HG03457 (cell line): ENCODE measurements at regions not wholly inside any gene's neighbourhood (a gene's known extent, or its start where the extent isn't known, plus 50 kb on each side); places are given as distances from the start of the nearest gene placed in this dataset.
"Not testable (repeated sequence)": the region's sequence is repeated elsewhere in the genome, so short reads cannot be mapped to it uniquely, and the experiment has no call there.

Source experiments
- ATAC-seq: cut with Tn5 transposase; IDR thresholded peaks from one replicate; pipeline ENCODE4 v1.9.1; 2021; ENCODE audit warnings: moderate number of reproducible peaks; ENCODE audit not compliant: unreplicated experiment

DNA sequence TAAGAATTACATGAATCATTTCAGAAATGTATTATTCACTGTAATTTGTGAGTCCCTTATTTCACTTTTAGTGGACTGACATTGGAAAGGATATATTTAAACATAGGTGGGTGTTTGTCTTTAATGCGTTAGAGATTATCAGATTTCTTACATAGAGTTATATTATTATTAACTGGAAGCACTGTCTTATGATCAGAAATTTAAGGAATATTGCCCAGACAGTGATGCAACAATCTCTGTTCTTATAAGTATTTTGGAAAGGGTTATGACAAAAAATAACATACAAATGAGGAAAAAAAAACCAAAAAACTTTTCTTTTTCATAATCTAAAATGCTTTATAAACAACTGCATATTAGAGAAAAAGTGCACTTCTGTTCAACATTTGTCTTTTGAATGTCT is 836.6 kb downstream of the SLC6A15 start:
- ATAC-seq: no peak

DNA sequence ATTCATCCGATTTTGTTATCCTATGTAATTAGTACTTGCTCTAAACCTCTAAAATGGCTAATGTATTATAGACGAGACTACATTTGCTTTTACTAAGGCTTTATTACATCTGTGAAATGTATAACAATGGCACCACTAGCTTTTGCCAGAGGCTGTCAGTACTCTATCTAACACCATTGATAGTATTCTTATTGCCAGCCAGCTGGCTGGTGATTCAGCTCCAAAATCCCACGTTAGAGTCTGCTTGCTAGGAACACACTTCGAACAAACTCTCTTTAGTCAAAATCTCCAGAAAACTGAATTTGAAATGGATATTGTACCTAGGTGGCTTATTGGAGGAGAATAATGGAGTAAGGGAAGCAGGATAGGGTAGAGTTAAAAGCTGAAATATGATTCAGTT is 839.2 kb downstream of the SLC6A15 start:
- ATAC-seq: no peak

GRCh38 chr12:84072961-84073360 is 839.6 kb downstream of the SLC6A15 start:
- ATAC-seq: no peak

DNA sequence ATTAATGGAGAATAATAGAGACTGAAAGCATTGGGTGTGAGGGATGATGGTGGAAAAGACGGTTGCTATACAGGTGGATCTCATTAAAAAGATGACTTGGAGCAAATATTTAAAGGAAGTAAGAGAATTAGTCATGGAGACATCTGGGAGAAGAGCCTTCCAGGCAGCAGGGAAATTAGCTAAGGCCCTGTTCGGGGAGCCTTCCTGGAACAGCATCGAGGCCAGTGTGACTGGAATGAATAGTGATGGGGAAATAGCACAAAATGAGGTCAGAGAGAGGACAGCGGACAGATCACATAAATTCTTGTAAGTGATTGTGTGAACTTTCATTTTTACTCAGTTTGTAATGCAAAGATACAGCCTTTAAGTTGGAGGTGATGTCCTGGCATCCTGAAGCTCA is 842.3 kb downstream of the SLC6A15 start:
- no peak for ATAC-seq

GRCh38 chr12:84069699-84070098 is 842.9 kb downstream of the SLC6A15 start:
- ATAC-seq: no peak

DNA sequence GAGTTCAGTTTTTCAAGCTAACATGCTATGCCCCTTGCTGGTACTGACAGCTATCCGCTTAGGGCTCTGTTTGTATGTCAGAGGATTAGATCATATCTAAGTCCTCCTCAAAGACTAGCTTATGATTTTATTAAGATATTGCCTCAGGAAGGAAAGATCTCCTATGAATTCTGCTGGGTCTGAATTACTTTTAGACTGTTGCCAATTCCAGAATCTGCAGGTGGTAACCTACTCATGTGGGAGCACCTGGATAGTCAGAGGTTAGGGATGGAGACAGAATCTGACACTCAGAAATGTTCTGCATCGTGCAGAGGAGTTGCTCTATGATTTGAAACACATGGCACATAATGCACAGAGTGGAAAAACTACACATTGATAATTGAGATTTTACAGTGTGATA is 843.4 kb downstream of the SLC6A15 start:
- no peak for ATAC-seq

GRCh38 chr12:84058136-84058535 is 854.5 kb downstream of the SLC6A15 start:
- ATAC-seq: no peak

- ATAC-seq: no peak
Observed at GRCh38 chr12:84054811-84055210, 857.8 kb downstream of the SLC6A15 start.

DNA sequence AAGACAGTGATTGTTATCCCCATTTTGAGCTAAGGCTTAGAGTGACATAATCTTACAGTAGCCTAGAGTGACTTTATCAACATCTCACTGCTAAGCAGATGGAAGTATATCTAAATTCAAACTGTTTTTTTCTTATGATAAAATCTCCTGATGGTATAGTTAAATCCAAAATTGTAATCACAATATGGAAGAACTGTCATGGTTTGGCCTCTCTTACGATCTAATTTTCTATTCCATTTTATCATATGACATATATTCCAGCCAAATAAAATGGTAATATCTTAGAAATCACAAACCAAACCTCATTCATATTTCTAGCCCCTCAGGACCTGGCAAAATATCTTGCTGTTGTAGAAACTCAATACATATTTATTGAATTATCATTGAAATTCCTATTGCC is 864.7 kb downstream of the SLC6A15 start:
- no peak for ATAC-seq

- ATAC-seq: no peak
Observed at GRCh38 chr12:84046859-84047258, 865.7 kb downstream of the SLC6A15 start.

DNA sequence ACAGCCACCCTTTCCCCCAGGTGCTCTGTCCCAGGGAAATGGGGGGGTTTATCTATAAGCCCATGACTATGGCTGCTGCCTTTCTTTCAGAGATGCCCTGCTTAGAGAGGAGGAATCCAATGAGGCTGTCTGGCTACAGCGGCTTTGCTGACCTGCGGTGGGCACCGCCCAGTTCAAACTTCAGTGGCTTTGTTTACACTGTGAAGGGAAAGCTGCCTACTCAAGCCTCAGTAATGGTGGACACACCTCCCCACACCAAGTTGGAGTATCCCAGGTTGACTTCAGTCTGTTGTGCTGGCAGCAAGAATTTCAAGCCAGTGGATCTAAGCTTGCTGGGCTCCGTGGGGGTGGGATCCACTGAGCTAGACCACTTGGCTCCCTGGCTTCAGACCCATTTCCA is 869.2 kb downstream of the SLC6A15 start:
- no peak for ATAC-seq

GRCh38 chr12:84038242-84038641 is 874.4 kb downstream of the SLC6A15 start:
- no peak for ATAC-seq

- ATAC-seq: no peak
Observed at GRCh38 chr12:84036912-84037311, 875.7 kb downstream of the SLC6A15 start.

- ATAC-seq: no peak
Observed at GRCh38 chr12:84035766-84036165, 876.8 kb downstream of the SLC6A15 start.

DNA sequence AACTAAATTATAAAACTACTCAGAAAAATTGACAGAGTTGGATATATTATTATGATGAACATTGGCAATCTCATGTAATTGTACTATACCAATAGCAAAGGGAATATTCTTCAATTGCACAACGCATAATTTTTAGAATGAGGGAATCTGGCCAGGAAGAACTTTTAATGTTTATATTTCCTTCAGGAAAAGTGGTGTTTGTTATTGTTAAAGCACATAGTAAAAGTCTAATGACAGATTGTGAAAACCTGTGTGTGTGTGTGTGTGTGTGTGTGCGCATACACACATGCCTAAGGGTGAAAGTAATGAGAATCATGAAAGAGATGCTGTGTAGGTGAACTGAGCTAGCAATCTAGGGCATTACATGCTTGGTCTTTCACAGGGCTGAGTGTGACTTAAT is 877.7 kb downstream of the SLC6A15 start:
- ATAC-seq: no peak

- ATAC-seq: no peak
Observed at GRCh38 chr12:84033162-84033561, 879.4 kb downstream of the SLC6A15 start.

DNA sequence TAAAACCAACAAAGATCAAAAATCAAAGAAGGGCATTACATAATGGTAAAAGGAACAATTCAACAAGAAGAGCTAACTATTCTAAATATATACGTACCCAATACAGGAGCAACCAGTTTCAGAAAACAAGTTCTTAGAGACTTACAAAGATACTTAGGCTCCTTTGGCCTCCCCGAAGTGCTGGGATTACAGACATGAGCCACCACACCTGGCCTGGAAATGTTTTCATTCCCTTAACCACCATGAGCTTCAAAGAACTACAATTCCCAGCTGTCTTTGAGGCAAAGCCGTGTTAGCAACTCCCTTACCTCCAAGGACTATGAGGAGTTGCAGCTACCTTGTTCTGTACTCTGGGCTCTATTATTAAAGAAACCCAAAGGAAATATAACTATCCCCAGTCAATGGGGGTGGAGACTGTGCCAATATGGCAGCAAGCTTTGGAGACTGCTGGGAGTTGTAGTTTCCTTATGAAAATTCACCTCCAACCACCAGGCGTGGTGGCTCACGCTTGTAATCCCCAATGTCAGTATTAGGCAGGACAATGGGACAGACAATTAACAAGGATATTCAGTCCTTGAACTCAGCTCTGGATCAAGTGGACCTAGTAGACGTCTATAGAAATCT is 893.9 kb downstream of the SLC6A15 start:
- not testable (repeated sequence) for ATAC-seq

- no peak for ATAC-seq
Observed at GRCh38 chr12:84016956-84017355, 895.6 kb downstream of the SLC6A15 start.

GRCh38 chr12:83997423-83997822 is 915.2 kb downstream of the SLC6A15 start:
- ATAC-seq: no peak

DNA sequence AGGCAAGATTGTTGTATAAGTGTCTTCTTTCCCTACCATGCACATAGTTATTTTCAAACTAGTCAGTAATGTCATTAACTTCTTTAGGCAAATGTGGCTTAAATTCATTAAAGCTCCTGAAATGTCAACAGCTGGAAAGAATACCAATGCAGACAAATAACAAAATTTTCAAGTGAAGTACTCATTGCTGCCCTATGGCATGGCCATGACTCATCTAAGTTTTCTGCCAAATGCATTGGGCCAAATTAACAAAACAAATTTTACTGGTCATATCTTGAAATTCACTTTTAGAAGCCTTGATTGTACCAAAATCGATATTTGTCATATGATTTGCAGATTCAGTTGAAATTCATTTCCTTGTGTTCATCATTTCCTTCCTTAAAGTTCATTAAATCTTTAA is 915.9 kb downstream of the SLC6A15 start:
- no peak for ATAC-seq

GRCh38 chr12:83985084-83985483 is 927.5 kb downstream of the SLC6A15 start:
- ATAC-seq: no peak

GRCh38 chr12:83980398-83980797 is 932.2 kb downstream of the SLC6A15 start:
- no peak for ATAC-seq

- ATAC-seq: no peak
Observed at GRCh38 chr12:83979785-83980184, 932.8 kb downstream of the SLC6A15 start.
